Spleen (tissue), 7 donors: ENCODE measurements at regions not wholly inside any gene's neighbourhood (a gene's known extent, or its start where the extent isn't known, plus 50 kb on each side); places are given as distances from the start of the nearest gene placed in this dataset.

Experiments used
- CTCF ChIP-seq, 11 experiments: fragments of 200-600 bp in 7 of 11; fragments of 450-650 bp in 4 of 11; sonication (generic) in 4 of 11; IDR thresholded peaks in 8 of 11; conservative IDR thresholded peaks in 3 of 11; 1 replicate in 7 of 11; 2 replicates in 4 of 11; pipeline versions ENCODE4 v1.4.0 to v1.8.0; 2016 to 2021; ENCODE audit warnings: antibody characterized with exemption in 11 of 11, inconsistent platforms in 4 of 11, mild to moderate bottlenecking in 1 of 11
- POLR2A ChIP-seq, 3 donors: fragments of 450-650 bp; IDR thresholded peaks; one replicate each; pipeline ENCODE4 v1.5.1; 2017; ENCODE audit warnings: antibody characterized with exemption in 3 of 3, mild to moderate bottlenecking in 1 of 3
- POLR2AphosphoS5 ChIP-seq, 3 donors: sonication (generic); formaldehyde crosslinking; IDR thresholded peaks; one replicate each; pipeline ENCODE4 v1.5.1; 2017; ENCODE audit warnings: antibody characterized with exemption in 3 of 3
- donor health status: DM: no; HTN: no; CAD: no; lungs with moderate emphysema.
- donor health status: DM: no; HTN: no; CAD: no.
- donor health status: DM: no; HTN: no; CAD: no.

- no peak for TF ChIP-seq CTCF (IDR thresholded peaks at IDR 0.05 in 8 of 11, conservative IDR thresholded peaks at IDR 0.05 in 3 of 11)
- TF ChIP-seq POLR2A (IDR thresholded peaks at IDR 0.05), result no peak
- TF ChIP-seq POLR2AphosphoS5 (IDR thresholded peaks at IDR 0.05), result no peak
Measured at GRCh38 chr6:84329516-84329915, 102.1 kb upstream of the CEP162 start.
